NOMO-1 treated with DMSO at 0.1 percent for 48 hours (cell line): ENCODE measurements at regions not wholly inside any gene's neighbourhood (a gene's known extent, or its start where the extent isn't known, plus 50 kb on each side); places are given as distances from the start of the nearest gene placed in this dataset.

Experiments used
- DNase-seq: peaks from one replicate; lab custom pipeline; 2025; ENCODE audit not compliant: unreplicated experiment; lab: John Stamatoyannopoulos, UW

GRCh38 chr10:20726381-20726780, 170.7 kb downstream of the NEBL start:
- no peak for DNase-seq

DNA sequence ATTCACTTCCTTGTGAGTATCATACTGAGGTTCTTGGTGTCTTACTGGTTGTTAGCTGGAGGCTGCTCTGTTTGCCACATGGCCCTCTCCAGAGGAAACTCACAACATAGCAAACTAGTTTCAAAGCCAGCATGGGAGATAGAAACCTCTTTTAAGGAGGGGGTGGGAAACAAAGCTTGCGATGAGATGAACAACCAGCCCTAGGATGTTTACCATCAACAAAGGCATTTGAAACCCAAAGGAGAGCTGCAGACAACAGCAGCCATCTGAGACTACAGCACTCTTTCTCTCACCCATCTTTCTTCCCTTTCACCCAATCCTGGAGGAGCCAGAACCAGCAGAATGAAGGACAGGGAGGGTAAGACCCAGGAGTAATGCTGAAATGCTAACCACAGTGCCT, 182.1 kb downstream of the NEBL start:
- no peak for DNase-seq

- DNase-seq, result no peak
These were observed 182.6 kb downstream of the NEBL start for GRCh38 chr10:20714518-20714917.

DNA sequence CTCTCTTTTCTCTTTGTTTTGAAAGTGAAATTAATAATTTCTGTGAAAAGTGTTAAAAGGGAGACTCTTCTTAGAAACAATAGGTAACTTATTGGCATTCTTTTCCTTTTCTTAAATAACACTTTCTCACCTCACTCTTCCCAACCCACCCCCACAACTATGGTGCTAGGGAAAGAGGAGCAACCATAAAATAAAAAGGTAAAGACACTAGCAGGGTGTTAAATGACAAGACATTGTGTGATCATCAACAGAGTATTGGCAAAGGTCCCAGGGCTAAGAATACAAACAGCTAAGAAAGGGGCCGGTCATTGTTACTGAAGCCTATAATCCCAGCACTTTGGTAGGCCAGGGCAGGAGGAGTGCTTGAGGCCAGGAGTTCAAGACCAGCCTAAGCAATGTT, 183.7 kb downstream of the NEBL start:
- no peak for DNase-seq

DNA sequence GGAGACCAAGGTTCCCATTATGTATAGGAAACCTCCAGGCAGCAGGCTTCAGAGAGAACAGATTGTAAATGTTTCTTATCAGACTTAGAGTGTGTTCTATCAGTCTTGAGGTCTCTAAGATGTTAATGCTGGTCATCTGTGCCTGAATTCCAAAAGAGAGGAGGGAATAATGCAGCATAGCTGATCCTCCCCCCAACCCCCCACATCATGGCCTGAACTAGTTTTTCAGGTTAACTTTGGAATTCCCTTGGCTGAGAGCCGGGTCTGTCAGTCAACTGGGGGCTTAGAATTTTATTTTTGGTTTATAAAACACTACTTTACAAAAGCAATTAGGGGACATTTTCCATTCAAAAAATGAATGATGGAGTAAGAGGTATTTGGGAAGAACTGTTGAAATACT, 184.3 kb downstream of the NEBL start:
- no peak for DNase-seq

- DNase-seq, result no peak
These were observed 187.4 kb downstream of the NEBL start for GRCh38 chr10:20709708-20710107.

DNA sequence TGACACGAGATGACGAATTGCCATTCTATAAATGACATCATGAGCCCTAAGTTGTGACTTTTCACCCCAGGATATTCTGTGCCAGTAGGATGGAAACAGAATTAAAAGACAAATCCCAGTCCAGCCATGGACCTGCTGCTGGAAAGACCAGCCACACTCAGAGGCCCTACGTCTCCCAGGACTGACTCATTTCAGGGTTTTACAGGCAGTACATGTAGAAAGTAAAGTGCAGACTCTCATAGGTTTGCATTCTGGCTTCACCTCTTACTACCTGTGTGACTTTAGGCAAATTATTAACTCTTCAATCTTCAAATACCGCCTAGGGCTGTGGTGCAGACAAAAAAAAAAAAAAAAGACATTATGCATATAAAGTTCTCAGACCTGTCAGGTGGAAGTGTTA, 188.8 kb downstream of the NEBL start:
- DNase-seq, result no peak

DNA sequence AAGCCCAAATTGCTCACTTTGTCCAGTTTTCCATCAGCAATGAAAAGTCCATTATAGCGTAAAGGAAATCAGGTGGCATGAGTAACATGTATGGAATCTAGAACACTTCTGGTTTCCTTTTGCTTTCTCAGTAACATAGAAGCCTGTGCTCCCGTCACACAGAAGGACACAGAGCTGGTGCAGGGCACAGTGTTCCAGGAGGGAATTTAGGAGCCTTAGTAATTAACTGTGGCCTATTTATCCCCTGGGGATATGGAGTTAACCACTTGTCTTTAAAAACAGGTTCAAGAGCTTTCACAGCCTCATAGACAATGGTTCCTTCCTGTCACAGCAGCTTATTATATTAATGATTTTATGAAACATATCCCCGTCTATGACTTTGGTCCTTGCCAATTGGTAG, 189.9 kb downstream of the NEBL start:
- DNase-seq, result no peak

DNA sequence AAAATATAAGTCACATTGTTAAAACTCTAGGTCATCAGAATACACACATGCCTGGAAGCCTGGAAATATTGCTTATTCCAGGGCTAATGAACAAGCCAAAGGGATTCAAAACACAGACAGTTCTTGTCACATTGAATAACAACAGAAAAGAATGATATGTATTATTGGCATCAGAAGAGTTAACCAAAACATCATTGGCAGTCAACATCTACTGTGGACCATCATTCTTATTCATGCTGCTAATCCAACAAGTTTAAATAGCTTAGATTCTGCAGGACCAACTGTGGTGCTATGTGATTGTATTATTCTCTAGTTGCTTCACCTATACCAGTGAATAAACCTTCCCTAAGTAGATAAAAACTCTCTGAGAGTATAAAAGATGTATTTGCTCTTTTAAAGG, 198.3 kb downstream of the NEBL start:
- DNase-seq, result no peak

- DNase-seq, result no peak
These were observed 202.8 kb downstream of the NEBL start for GRCh38 chr10:20694296-20694695.

DNA sequence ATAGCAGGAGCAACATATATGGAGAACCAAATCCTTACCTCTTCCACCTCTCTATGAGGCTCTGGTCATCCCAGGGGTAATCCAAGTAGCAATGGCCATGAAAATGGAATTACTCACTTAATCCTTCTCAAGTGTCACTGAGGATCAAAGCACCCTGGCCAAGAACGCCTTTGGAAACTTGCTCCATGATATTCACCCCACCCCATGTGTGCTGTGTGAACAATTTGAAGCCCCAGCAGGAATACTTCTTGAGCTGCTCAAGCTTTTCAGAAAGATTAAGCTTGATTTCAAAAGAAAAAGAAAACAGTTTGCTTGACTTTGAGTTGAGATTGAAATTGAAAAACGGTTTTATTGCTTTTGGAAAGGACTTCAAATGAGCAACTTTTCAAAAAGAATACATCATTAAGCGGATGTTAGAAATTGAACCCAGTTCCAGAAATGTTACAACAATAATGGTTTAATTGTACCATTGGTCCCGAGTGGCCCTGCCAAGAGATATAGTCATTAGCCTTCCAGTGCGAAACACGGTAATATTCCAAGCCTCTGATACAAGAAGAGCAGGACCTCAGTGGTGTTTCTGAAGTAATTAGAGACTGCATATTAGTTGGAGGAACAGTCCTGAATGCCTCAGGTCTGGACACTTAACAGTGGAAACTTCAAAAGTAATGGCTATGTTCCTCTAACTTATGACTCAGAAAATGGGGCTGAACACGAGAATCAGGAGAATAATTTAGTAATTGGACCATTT, 208.1 kb downstream of the NEBL start:
- no peak for DNase-seq

- DNase-seq, result no peak
These were observed 211.0 kb downstream of the NEBL start for GRCh38 chr10:20686015-20686635.

GRCh38 chr10:20685462-20685861, 211.6 kb downstream of the NEBL start:
- no peak for DNase-seq

DNA sequence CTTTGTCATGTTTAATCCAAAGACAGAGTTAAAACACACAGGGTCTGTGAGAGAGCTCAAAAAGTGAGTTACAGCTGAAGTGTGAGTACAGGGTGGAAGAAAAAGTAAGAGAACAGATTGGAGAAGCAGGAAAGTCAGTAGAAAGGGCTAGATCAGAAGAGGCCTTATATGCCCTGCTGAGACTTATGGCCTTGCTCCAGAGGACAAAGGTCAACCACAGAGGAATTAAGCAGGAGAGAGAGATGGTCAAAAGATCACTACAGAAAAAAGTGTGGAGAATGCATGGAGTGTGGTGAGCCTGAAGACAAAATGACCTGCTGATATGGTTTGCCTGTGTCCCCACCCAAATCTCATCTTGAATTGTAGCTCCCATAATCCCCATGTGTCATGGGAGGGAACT, 213.8 kb downstream of the NEBL start:
- DNase-seq, result no peak

GRCh38 chr10:20682782-20683181, 214.3 kb downstream of the NEBL start:
- no peak for DNase-seq

- DNase-seq, result no peak
These were observed 219.8 kb downstream of the NEBL start for GRCh38 chr10:20677340-20677739.

DNA sequence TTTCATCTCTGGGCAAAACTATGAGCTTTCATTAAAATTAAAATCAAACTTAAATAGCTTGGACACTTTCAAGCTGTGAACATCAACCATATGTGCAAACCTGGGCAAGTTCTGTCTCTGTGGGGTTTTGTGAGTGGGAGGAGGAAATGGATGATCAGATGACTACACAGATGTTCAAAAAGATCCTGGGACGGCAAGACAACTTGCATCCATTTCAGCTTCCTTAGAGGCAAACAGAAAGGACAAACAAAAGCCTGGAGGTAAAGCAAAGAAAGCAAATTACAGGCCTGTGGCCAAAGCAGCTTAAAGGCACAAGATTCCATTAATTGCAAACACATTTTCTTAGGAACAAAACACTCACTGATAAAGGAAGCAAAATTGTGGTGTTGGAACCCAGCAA, 222.2 kb downstream of the NEBL start:
- no peak for DNase-seq

- DNase-seq, result no peak
These were observed 223.9 kb downstream of the NEBL start for GRCh38 chr10:20673175-20673574.

GRCh38 chr10:20672741-20673140, 224.4 kb downstream of the NEBL start:
- no peak for DNase-seq

DNA sequence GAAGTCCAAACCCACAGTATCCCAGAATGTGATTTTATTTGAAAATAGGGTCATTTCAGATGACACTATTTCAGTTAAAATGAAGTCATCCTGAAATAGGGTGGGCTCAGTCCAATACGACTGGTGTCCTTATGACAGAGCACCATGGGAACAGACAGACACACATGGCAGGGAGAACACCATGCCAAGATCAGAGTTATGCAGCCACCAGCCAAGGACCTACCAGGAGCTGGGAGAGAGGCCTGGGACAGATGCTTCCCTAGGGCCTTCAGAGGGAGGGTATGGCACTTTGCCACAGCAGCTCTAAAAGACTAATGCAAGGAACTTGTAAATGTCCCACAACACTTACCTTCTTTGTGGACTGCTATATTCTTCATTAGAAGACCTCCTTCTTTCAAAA, 226.5 kb downstream of the NEBL start:
- no peak for DNase-seq

DNA sequence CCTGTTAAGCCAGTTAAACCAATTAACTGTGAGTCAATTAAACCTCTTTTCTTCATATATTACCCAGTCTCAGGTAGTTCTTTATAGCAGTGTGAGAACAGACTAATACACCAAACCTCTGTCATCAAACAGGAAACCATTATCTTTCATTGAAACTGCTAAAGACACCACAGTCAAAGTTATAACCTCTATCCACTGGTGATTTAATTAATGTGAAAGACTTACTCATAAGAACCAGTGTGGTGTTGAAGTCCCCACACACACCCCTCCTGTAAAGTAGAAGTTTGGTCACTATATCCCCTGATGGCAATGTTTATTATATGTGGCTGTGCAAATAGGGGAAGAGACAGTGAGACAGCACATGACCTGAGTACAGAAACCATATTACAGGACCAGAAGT, 228.1 kb downstream of the NEBL start:
- DNase-seq, result no peak

- no peak for DNase-seq
These were observed 234.4 kb downstream of the NEBL start for GRCh38 chr10:20662742-20663141.

GRCh38 chr10:20659225-20659624, 237.9 kb downstream of the NEBL start:
- no peak for DNase-seq
